Progenitor cell of endocrine pancreas (in vitro differentiated cells): ENCODE measurements at regions not wholly inside any gene's neighbourhood (a gene's known extent, or its start where the extent isn't known, plus 50 kb on each side); places are given as distances from the start of the nearest gene placed in this dataset.

Experiments
- DNase-seq: peaks from one replicate; pipeline ENCODE4 v3.0.0; 2021; ENCODE audit warnings: low spot score; ENCODE audit not compliant: unreplicated experiment
- H3K27ac Mint-ChIP-seq: 2 replicates; pipeline ENCODE4 v1.8.0; 2021; ENCODE audit warnings: mild to moderate bottlenecking, moderate library complexity, mixed read lengths
- H3K27me3 Mint-ChIP-seq: 2 replicates; pipeline ENCODE4 v1.8.0; 2021; ENCODE audit warnings: mixed read lengths
- H3K36me3 Mint-ChIP-seq: 2 replicates; pipeline ENCODE4 v1.8.0; 2022; ENCODE audit warnings: mixed read lengths; ENCODE audit not compliant: insufficient read depth
- H3K4me1 Mint-ChIP-seq: 2 replicates; pipeline ENCODE4 v1.8.0; 2021; ENCODE audit warnings: low read depth, mixed read lengths
- H3K4me3 Mint-ChIP-seq: 2 replicates; pipeline ENCODE4 v1.8.0; 2021; ENCODE audit warnings: low read depth, mild to moderate bottlenecking, moderate library complexity, mixed read lengths
- H3K9me3 Mint-ChIP-seq: 2 replicates; pipeline ENCODE4 v1.8.0; 2021; ENCODE audit warnings: low read depth, mixed read lengths
- TF ChIP-seq, protein P1 (sequence below): fragments of 200-600 bp; sonication (generic); IDR thresholded peaks from one replicate; pipeline ENCODE4 v1.5.0; 2021; ENCODE audit warnings: antibody characterized with exemption, mild to moderate bottlenecking; ENCODE audit not compliant: unreplicated experiment

DNA sequence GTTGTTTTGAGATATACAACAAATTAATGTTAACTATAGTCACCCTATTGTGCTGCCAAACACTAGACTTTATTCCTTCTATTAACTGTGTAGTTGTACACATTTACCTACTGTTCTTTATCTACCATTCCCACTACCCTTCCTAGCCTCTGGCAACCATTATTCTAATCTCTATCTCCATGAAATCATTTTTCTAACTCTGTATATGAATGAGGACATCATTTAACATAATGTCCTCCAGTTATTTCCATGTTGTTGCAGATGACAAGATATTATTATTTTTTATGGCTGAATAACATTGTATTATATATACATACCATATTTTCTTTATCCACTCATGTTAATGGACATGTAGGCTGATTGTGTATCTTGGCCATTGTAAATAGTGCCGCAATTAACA lies 366.3 kb downstream of the TBX15 start:
- TF ChIP-seq, protein P1, sequence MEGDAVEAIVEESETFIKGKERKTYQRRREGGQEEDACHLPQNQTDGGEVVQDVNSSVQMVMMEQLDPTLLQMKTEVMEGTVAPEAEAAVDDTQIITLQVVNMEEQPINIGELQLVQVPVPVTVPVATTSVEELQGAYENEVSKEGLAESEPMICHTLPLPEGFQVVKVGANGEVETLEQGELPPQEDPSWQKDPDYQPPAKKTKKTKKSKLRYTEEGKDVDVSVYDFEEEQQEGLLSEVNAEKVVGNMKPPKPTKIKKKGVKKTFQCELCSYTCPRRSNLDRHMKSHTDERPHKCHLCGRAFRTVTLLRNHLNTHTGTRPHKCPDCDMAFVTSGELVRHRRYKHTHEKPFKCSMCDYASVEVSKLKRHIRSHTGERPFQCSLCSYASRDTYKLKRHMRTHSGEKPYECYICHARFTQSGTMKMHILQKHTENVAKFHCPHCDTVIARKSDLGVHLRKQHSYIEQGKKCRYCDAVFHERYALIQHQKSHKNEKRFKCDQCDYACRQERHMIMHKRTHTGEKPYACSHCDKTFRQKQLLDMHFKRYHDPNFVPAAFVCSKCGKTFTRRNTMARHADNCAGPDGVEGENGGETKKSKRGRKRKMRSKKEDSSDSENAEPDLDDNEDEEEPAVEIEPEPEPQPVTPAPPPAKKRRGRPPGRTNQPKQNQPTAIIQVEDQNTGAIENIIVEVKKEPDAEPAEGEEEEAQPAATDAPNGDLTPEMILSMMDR = no peak
- no peak overlapping the region for H3K4me3 Mint-ChIP-seq
- no peaks in the 10 kb centered on the region for H3K4me1 Mint-ChIP-seq
- no peaks in the 10 kb centered on the region for H3K9me3 Mint-ChIP-seq
- no peaks in the 10 kb centered on the region for H3K36me3 Mint-ChIP-seq
- H3K27me3 Mint-ChIP-seq = no peaks in the 10 kb centered on the region
- DNase-seq = no peak
- no peak overlapping the region for H3K27ac Mint-ChIP-seq

GRCh38 chr1:118618618-118619340 lies 369.4 kb downstream of the TBX15 start:
- Mint-ChIP-seq H3K36me3 (no peaks in the 10 kb centered on the region), H3K4me1 (no peaks in the 10 kb centered on the region), H3K9me3 (peaks cover 11% of the 10 kb centered on the region), H3K27ac (no peak overlapping the region), H3K4me3 (no peak overlapping the region), H3K27me3 (no peaks in the 10 kb centered on the region)
- TF ChIP-seq, protein P1 = no peak
- no peak for DNase-seq

GRCh38 chr1:118617916-118618315 lies 370.2 kb downstream of the TBX15 start:
- DNase-seq = no peak
- TF ChIP-seq, protein P1 = no peak
- H3K36me3 Mint-ChIP-seq = no peaks in the 10 kb centered on the region
- H3K4me3 Mint-ChIP-seq = no peak overlapping the region
- H3K27ac Mint-ChIP-seq = no peak overlapping the region
- H3K27me3 Mint-ChIP-seq = no peaks in the 10 kb centered on the region
- no peaks in the 10 kb centered on the region for H3K4me1 Mint-ChIP-seq
- peaks cover 11% of the 10 kb centered on the region for H3K9me3 Mint-ChIP-seq

GRCh38 chr1:118615066-118615465 lies 373.1 kb downstream of the TBX15 start:
- H3K4me1 Mint-ChIP-seq = no peaks in the 10 kb centered on the region
- H3K27ac Mint-ChIP-seq = no peak overlapping the region
- H3K27me3 Mint-ChIP-seq = no peaks in the 10 kb centered on the region
- H3K36me3 Mint-ChIP-seq = no peaks in the 10 kb centered on the region
- TF ChIP-seq, protein P1 = no peak
- DNase-seq = no peak
- no peak overlapping the region for H3K4me3 Mint-ChIP-seq
- H3K9me3 Mint-ChIP-seq = peaks cover 11% of the 10 kb centered on the region

GRCh38 chr1:118589238-118589846 lies 398.8 kb downstream of the TBX15 start:
- Mint-ChIP-seq H3K36me3 (no peaks in the 10 kb centered on the region), H3K9me3 (no peaks in the 10 kb centered on the region), H3K4me3 (no peak overlapping the region), H3K27me3 (no peaks in the 10 kb centered on the region), H3K27ac (no peak overlapping the region), H3K4me1 (peaks cover 5% of the 10 kb centered on the region)
- no peak for DNase-seq
- TF ChIP-seq, protein P1 = no peak
